Right ventricle myocardium inferior (tissue), 1 donor: ENCODE measurements at regions not wholly inside any gene's neighbourhood (a gene's known extent, or its start where the extent isn't known, plus 50 kb on each side); places are given as distances from the start of the nearest gene placed in this dataset.

ENCODE experiments used
- ATAC-seq: fragments of 200-7000 bp; cut with Tn5 transposase; one replicate; pipeline ENCODE4 v1.9.1; 2020; ENCODE audit warnings: mild to moderate bottlenecking, moderate library complexity
- DNase-seq: peaks from one replicate; pipeline ENCODE4 v3.0.0; 2021; ENCODE audit errors: missing footprints
- intact Hi-C: fragments of 100-400 bp; cut with DNase I; formaldehyde crosslinking; loops from one replicate; pipeline ENCODE4 v1.11.0; 2022
- donor health status: DM: no; HTN: yes; CAD: no; lungs with severe emphysema.

- intact Hi-C loops = no loop called here
- no peak for ATAC-seq
- no peak for DNase-seq
Measured at GRCh38 chr14:29459969-29460560, 467.6 kb downstream of the PRKD1 start.

- DNase-seq (no peak), ATAC-seq (no peak)
- intact Hi-C loops = no loop called here
Measured at GRCh38 chr14:29461101-29461500, 466.5 kb downstream of the PRKD1 start.

GRCh38 chr14:29461506-29461905 lies 466.1 kb downstream of the PRKD1 start:
- DNase-seq = no peak
- intact Hi-C loops = no loop called here
- no peak for ATAC-seq

- no peak for ATAC-seq
Measured at GRCh38 chr14:29462321-29462720, 465.3 kb downstream of the PRKD1 start.

GRCh38 chr14:29462772-29463171 lies 464.9 kb downstream of the PRKD1 start:
- DNase-seq (no peak), ATAC-seq (no peak)
- intact Hi-C loops = no loop called here

More at GRCh38 chr14:29462321-29462720, 465.3 kb downstream of the PRKD1 start:
- no peak for DNase-seq
- intact Hi-C loops = no loop called here

- intact Hi-C loops = no loop called here
- ATAC-seq = no peak
- DNase-seq = no peak
Measured at GRCh38 chr14:29463727-29464395, 463.8 kb downstream of the PRKD1 start.

GRCh38 chr14:29465095-29465494 lies 462.6 kb downstream of the PRKD1 start:
- no peak for DNase-seq
- intact Hi-C loops = no loop called here
- ATAC-seq = no peak

GRCh38 chr14:29475641-29476040 lies 452.0 kb downstream of the PRKD1 start:
- intact Hi-C loops = no loop called here
- ATAC-seq (no peak), DNase-seq (no peak)

GRCh38 chr14:29486132-29486531 lies 441.5 kb downstream of the PRKD1 start:
- ATAC-seq (no peak), DNase-seq (no peak)
- intact Hi-C loops = no loop called here

- intact Hi-C loops = no loop called here
- DNase-seq = no peak
- no peak for ATAC-seq
Measured at GRCh38 chr14:29489911-29490425, 437.7 kb downstream of the PRKD1 start.

- ATAC-seq = no peak
- intact Hi-C loops = no loop called here
- DNase-seq = no peak
Measured at GRCh38 chr14:29493849-29494248, 433.8 kb downstream of the PRKD1 start.

- intact Hi-C loops = no loop called here
- ATAC-seq (no peak), DNase-seq (no peak)
Measured at GRCh38 chr14:29494312-29494711, 433.3 kb downstream of the PRKD1 start.

- intact Hi-C loops = no loop called here
- DNase-seq (no peak), ATAC-seq (no peak)
Measured at GRCh38 chr14:29503903-29504302, 423.7 kb downstream of the PRKD1 start.

GRCh38 chr14:29518335-29518734 lies 409.3 kb downstream of the PRKD1 start:
- no peak for DNase-seq
- intact Hi-C loops = no loop called here
- ATAC-seq = no peak

GRCh38 chr14:29521526-29522137 lies 406.0 kb downstream of the PRKD1 start:
- ATAC-seq (no peak), DNase-seq (no peak)
- intact Hi-C loops = no loop called here
